SK-N-SH (cell line): ENCODE measurements at regions not wholly inside any gene's neighbourhood (a gene's known extent, or its start where the extent isn't known, plus 50 kb on each side); places are given as distances from the start of the nearest gene placed in this dataset.

Experiments used
- CTCF ChIA-PET: fragments of 300-600, 350-600 bp; formaldehyde crosslinking; extraction: SDS; loops from one replicate; lab custom pipeline; 2021; lab: Yijun Ruan, JAX
- POLR2A ChIA-PET: fragments of 350-600 bp; sonication (Branson Sonifier 250); formaldehyde crosslinking; extraction: SDS; loops from one replicate; lab custom pipeline; 2020; ENCODE audit warnings: antibody characterized with exemption, inconsistent platforms; lab: Yijun Ruan, JAX
- DNase-seq: peaks from one replicate; pipeline ENCODE4 v3.0.0; 2012
- H2AFZ ChIP-seq: fragments of 200-600 bp; sonication (generic); 2 replicates; pipeline ENCODE4 v1.8.1; 2016; ENCODE audit warnings: antibody characterized with exemption, mild to moderate bottlenecking, low read depth
- H3F3A ChIP-seq: fragments of 200-600 bp; sonication (generic); replicated peaks from 2 replicates; pipeline ENCODE3; 2016; ENCODE audit warnings: antibody characterized with exemption, mild to moderate bottlenecking; ENCODE audit not compliant: insufficient read depth
- H3K27ac ChIP-seq, 2 experiments: fragments of 200-500 bp in 1 of 2; fragments of 200-600 bp in 1 of 2; sonication (Bioruptor generic) in 1 of 2; sonication (generic), shearing (Covaris generic) in 1 of 2; 2 replicates each; pipeline versions ENCODE4 v1.5.1 to v1.6.1; 2014 to 2016; ENCODE audit warnings: low read depth in 2 of 2, inconsistent platforms in 1 of 2, low read length in 1 of 2, mild to moderate bottlenecking in 1 of 2, mixed read lengths in 1 of 2
- H3K27me3 ChIP-seq: fragments of 200-600 bp; sonication (generic), shearing (Covaris generic); 2 replicates; pipeline ENCODE4 v1.6.1; 2016; ENCODE audit warnings: mixed run types; ENCODE audit not compliant: insufficient read depth
- H3K36me3 ChIP-seq, 2 experiments: fragments of 200-500 bp in 1 of 2; fragments of 200-600 bp in 1 of 2; sonication (Bioruptor generic) in 1 of 2; sonication (generic) in 1 of 2; replicated peaks in 1 of 2; 2 replicates each; pipeline versions ENCODE3 to v1.5.1; 2014 to 2016; ENCODE audit warnings: low read length in 1 of 2, mild to moderate bottlenecking in 1 of 2; ENCODE audit not compliant: insufficient read depth in 2 of 2, control insufficient read depth in 1 of 2
- H3K4me1 ChIP-seq, 2 experiments: fragments of 200-500 bp in 1 of 2; fragments of 200-600 bp in 1 of 2; sonication (Bioruptor generic) in 1 of 2; sonication (generic), shearing (Covaris generic) in 1 of 2; 2 replicates each; pipeline versions ENCODE4 v1.5.1 to v1.6.1; 2014 to 2016; ENCODE audit warnings: low read depth in 1 of 2, low read length in 1 of 2, mixed run types in 1 of 2; ENCODE audit not compliant: insufficient read depth in 2 of 2, control insufficient read depth in 1 of 2
- H3K4me2 ChIP-seq: fragments of 200-600 bp; sonication (generic), shearing (Covaris generic); 2 replicates; pipeline ENCODE4 v1.6.1; 2017; ENCODE audit warnings: mixed run types
- H3K4me3 ChIP-seq, 2 experiments: fragments of 200-500 bp in 1 of 2; fragments of 200-600 bp in 1 of 2; sonication (Bioruptor generic) in 1 of 2; sonication (generic), shearing (Covaris generic) in 1 of 2; 2 replicates each; pipeline versions ENCODE4 v1.5.1 to v1.8.1; 2014 to 2016; ENCODE audit warnings: low read depth in 2 of 2, inconsistent platforms in 1 of 2, low read length in 1 of 2, mild to moderate bottlenecking in 1 of 2, mixed read lengths in 1 of 2, moderate library complexity in 1 of 2
- H3K79me2 ChIP-seq: fragments of 200-600 bp; sonication (generic); 2 replicates; pipeline ENCODE4 v1.8.1; 2017; ENCODE audit warnings: mild to moderate bottlenecking; ENCODE audit not compliant: insufficient read depth
- H3K9ac ChIP-seq: fragments of 200-600 bp; sonication (generic); 2 replicates; pipeline ENCODE4 v1.6.1; 2017; ENCODE audit warnings: mixed run types
- H3K9me2 ChIP-seq: fragments of 200-600 bp; sonication (generic); 2 replicates; pipeline ENCODE4 v1.6.1; 2017; ENCODE audit warnings: mixed run types
- H3K9me3 ChIP-seq: fragments of 200-600 bp; sonication (generic); 2 replicates; pipeline ENCODE4 v1.6.1; 2017; ENCODE audit warnings: mixed run types, mild to moderate bottlenecking, moderate library complexity
- H4K20me1 ChIP-seq: fragments of 200-600 bp; sonication (generic); 2 replicates; pipeline ENCODE4 v1.6.1; 2017; ENCODE audit warnings: mild to moderate bottlenecking, mixed run types; ENCODE audit not compliant: insufficient read depth
- CHD2 ChIP-seq: fragments of 150-350 bp; IDR thresholded peaks from 2 replicates; pipeline ENCODE4 v1.6.1; 2018; ENCODE audit warnings: low read length; ENCODE audit not compliant: partially characterized antibody
- EZH2phosphoT487 ChIP-seq: fragments of 200-600 bp; sonication (generic); IDR thresholded peaks from 2 replicates; pipeline ENCODE4 v1.6.1; 2017; ENCODE audit warnings: low read depth, mixed run types, mild to moderate bottlenecking, antibody characterized with exemption, moderate library complexity, borderline replicate concordance
- FOSL2 ChIP-seq: IDR thresholded peaks from 2 replicates; pipeline ENCODE4 v1.4.0; 2012; ENCODE audit warnings: low read depth, mild to moderate bottlenecking, moderate library complexity, borderline replicate concordance
- FOXM1 ChIP-seq: IDR thresholded peaks from 2 replicates; pipeline ENCODE4 v1.4.0; 2012; ENCODE audit warnings: low read depth, mild to moderate bottlenecking
- MEF2A ChIP-seq: IDR thresholded peaks from 2 replicates; pipeline ENCODE4 v1.4.0; 2012; ENCODE audit warnings: low read depth, borderline replicate concordance
- MXI1 ChIP-seq: IDR thresholded peaks from 2 replicates; pipeline ENCODE4 v1.6.1; 2012; ENCODE audit warnings: mild to moderate bottlenecking, low read depth, low read length, improper control_type of control experiment
- NFIC ChIP-seq: IDR thresholded peaks from 2 replicates; pipeline ENCODE4 v1.4.0; 2012; ENCODE audit warnings: borderline replicate concordance
- PBX3 ChIP-seq: IDR thresholded peaks from 2 replicates; pipeline ENCODE4; 2012
- REST ChIP-seq: IDR thresholded peaks from 2 replicates; pipeline ENCODE4 v1.6.1; 2012; ENCODE audit warnings: mild to moderate bottlenecking, low read depth, low read length, moderate library complexity
- RFX5 ChIP-seq: IDR thresholded peaks from 2 replicates; pipeline ENCODE4 v1.6.1; 2012; ENCODE audit warnings: mild to moderate bottlenecking, improper control_type of control experiment, low read length
- SIN3A ChIP-seq: IDR thresholded peaks from 2 replicates; pipeline ENCODE4 v1.6.1; 2012; ENCODE audit warnings: low read depth, mild to moderate bottlenecking, low read length, moderate library complexity, borderline replicate concordance
- TCF12 ChIP-seq: IDR thresholded peaks from 2 replicates; pipeline ENCODE4 v1.4.0; 2012
- TEAD4 ChIP-seq: IDR thresholded peaks from 2 replicates; pipeline ENCODE4 v1.4.0; 2012; ENCODE audit warnings: mild to moderate bottlenecking, borderline replicate concordance; ENCODE audit not compliant: insufficient read depth
- YY1 ChIP-seq: IDR thresholded peaks from 2 replicates; pipeline ENCODE4 v1.4.0; 2012; ENCODE audit warnings: low read depth, mild to moderate bottlenecking
- WGBS: methylation state at CpG from one replicate; pipeline ENCODE4 v1.1.6; 2017; ENCODE audit warnings: low lambda C conversion rate; 5-methylcytosine and 5-hydroxymethylcytosine counted together
- TF ChIP-seq, protein P1 (sequence below): IDR thresholded peaks from 2 replicates; pipeline ENCODE4 v1.4.0; 2012; ENCODE audit warnings: low read depth, borderline replicate concordance
- TF ChIP-seq, protein P2 (sequence below): IDR thresholded peaks from 2 replicates; pipeline ENCODE4 v1.4.0; 2012; ENCODE audit warnings: low read depth

DNA sequence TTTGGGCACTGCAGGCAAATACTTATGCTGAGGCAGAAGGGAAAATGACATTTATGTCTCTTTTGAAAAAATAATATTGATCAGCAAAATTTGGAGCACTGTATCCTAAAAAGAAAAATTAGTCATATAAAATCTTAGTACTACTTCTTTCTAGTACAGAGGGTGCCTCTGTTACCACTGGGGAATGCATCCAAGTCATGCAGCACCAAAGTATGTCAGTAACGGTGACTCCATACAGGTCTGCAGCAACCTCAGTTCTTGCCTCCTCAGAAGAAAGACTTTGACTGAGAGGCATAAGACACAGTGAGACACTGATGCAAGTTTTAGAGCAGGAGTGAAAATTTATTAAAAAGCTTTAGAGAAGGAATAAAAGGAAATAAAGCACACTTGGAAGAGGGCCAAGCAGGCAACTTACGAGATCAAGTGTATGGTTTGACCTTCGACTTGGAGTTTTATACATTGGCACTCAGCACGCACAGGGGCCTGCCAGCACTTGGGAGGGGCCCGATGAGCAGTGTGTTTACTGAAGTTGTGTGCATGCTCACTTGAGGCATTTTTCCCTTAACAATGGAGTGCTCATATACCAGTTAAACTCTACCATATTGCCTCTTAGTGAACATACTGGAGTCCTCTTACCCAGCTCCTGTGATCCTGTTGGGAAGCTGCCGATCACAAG is 1244.8 kb downstream of the EPHA7 start:
- 40% methylated on average over 6 of the region's 6 CpGs for WGBS
- no peaks in the 10 kb centered on the region for H4K20me1 ChIP-seq

More for the DNA sequence above, 1244.8 kb downstream of the EPHA7 start:
- Histone ChIP-seq H3K27ac (no peak overlapping the region), H3K9ac (no peak overlapping the region), H3F3A (no peaks in the 10 kb centered on the region), H3K36me3 (no peaks in the 10 kb centered on the region), H3K9me2 (no peaks in the 10 kb centered on the region), H3K9me3 (no peaks in the 10 kb centered on the region; the same call in 1 of the 2 replicates), H3K4me2 (no peak overlapping the region), H2AFZ (no peak overlapping the region), H3K27me3 (no peaks in the 10 kb centered on the region), H3K4me1 (no peaks in the 10 kb centered on the region; a peak in 1 of 4 replicates), H3K79me2 (no peaks in the 10 kb centered on the region), H3K4me3 (no peak overlapping the region)
- CTCF ChIA-PET: interaction anchor here (0.6 to 0.7 kb wide), 2 partner anchors 9 to 846 kb away, joined by 3 read pairs; no protein-coding TSS in a partner anchor
- no peak for DNase-seq
- TF ChIP-seq FOXM1 (no peak), FOSL2 (no peak), RFX5 (no peak), TEAD4 (no peak), MXI1 (no peak), MEF2A (no peak), TCF12 (no peak), SIN3A (no peak), REST (no peak), NFIC (no peak), YY1 (no peak), EZH2phosphoT487 (no peak), PBX3 (no peak), CHD2 (no peak)
- TF ChIP-seq, protein P1, sequence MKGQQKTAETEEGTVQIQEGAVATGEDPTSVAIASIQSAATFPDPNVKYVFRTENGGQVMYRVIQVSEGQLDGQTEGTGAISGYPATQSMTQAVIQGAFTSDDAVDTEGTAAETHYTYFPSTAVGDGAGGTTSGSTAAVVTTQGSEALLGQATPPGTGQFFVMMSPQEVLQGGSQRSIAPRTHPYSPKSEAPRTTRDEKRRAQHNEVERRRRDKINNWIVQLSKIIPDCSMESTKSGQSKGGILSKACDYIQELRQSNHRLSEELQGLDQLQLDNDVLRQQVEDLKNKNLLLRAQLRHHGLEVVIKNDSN: no peak
- TF ChIP-seq, protein P2, sequence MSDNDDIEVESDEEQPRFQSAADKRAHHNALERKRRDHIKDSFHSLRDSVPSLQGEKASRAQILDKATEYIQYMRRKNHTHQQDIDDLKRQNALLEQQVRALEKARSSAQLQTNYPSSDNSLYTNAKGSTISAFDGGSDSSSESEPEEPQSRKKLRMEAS: no peak
- POLR2A ChIA-PET: no interaction called here
